Caco-2 (cell line): ENCODE measurements at regions not wholly inside any gene's neighbourhood (a gene's known extent, or its start where the extent isn't known, plus 50 kb on each side); places are given as distances from the start of the nearest gene placed in this dataset.

Experiments used
- BruUV-seq: library from RNA; stranded (reverse); fragments of 400-500 nt; replicated peaks from 2 replicates; lab custom pipeline; 2021; lab: Mats Ljungman, UMichigan
- CTCF ChIA-PET: fragments of 300-600 bp; sonication (Branson Sonifier 250); formaldehyde crosslinking; loops from one replicate; lab custom pipeline; 2022; ENCODE audit warnings: antibody characterized with exemption; lab: Charles Lee
- POLR2A ChIA-PET: fragments of 300-600 bp; sonication (Branson Sonifier 250); formaldehyde crosslinking; loops from one replicate; lab custom pipeline; 2022; ENCODE audit warnings: antibody characterized with exemption; lab: Charles Lee
- DNase-seq, 2 experiments: peaks; one replicate each; pipeline versions ENCODE4 v3.0.0 to v3.0.0-alpha.2; 2020 to 2022
- H3K27me3 ChIP-seq: replicated peaks from 2 replicates; pipeline ENCODE4 v1.6.0; 2011; ENCODE audit warnings: low read length; ENCODE audit not compliant: control insufficient read depth, insufficient read depth
- H3K36me3 ChIP-seq: 2 replicates; pipeline ENCODE4 v1.5.1; 2011; ENCODE audit warnings: low read length; ENCODE audit not compliant: control insufficient read depth, insufficient read depth
- H3K4me1 ChIP-seq: fragments of 250-450 bp; sonication (Bioruptor Pico); 2 replicates; pipeline ENCODE4 v1.5.1; 2020; ENCODE audit warnings: mild to moderate bottlenecking
- H3K4me3 ChIP-seq: 2 replicates; pipeline ENCODE4 v1.5.1; 2011; ENCODE audit warnings: low read depth, mild to moderate bottlenecking, control low read depth, low read length
- H3K9me3 ChIP-seq: fragments of 250-450 bp; sonication (Bioruptor Pico); 2 replicates; pipeline ENCODE4 v1.5.1; 2020; ENCODE audit warnings: mild to moderate bottlenecking, moderate library complexity
- H3K27ac Mint-ChIP-seq: one replicate; pipeline ENCODE4 v1.8.0; 2022; ENCODE audit warnings: mixed read lengths; ENCODE audit not compliant: unreplicated experiment
- H3K27me3 Mint-ChIP-seq: one replicate; pipeline ENCODE4 v1.8.0; 2022; ENCODE audit warnings: mixed read lengths; ENCODE audit not compliant: insufficient read depth, unreplicated experiment
- H3K36me3 Mint-ChIP-seq: one replicate; pipeline ENCODE4 v1.8.0; 2022; ENCODE audit warnings: mild to moderate bottlenecking, mixed read lengths; ENCODE audit not compliant: insufficient read depth, unreplicated experiment
- H3K4me1 Mint-ChIP-seq: one replicate; pipeline ENCODE4 v1.8.0; 2022; ENCODE audit warnings: low read depth, mixed read lengths; ENCODE audit not compliant: unreplicated experiment
- H3K4me3 Mint-ChIP-seq: one replicate; pipeline ENCODE4 v1.8.0; 2022; ENCODE audit warnings: mild to moderate bottlenecking, moderate library complexity, mixed read lengths; ENCODE audit not compliant: unreplicated experiment
- H3K9me3 Mint-ChIP-seq: one replicate; pipeline ENCODE4 v1.8.0; 2022; ENCODE audit warnings: mixed read lengths; ENCODE audit not compliant: unreplicated experiment
- CTCF ChIP-seq, 2 experiments: fragments of 200-600 bp in 1 of 2; IDR thresholded peaks; 1 replicate in 1 of 2; 2 replicates in 1 of 2; pipeline versions ENCODE4 v1.5.1 to v1.8.0; 2011 to 2022; ENCODE audit warnings: antibody characterized with exemption in 1 of 2, control low read depth in 1 of 2, inconsistent platforms in 1 of 2, low read depth in 1 of 2, low read length in 1 of 2, mild to moderate bottlenecking in 1 of 2, moderate library complexity in 1 of 2; ENCODE audit not compliant: insufficient read depth in 1 of 2, severe bottlenecking in 1 of 2, unreplicated experiment in 1 of 2
- intact Hi-C: fragments of 100-400 bp; cut with micrococcal nuclease; formaldehyde crosslinking; loops from one replicate; pipeline ENCODE4 v1.10.0; 2022; ENCODE audit not compliant: unreplicated experiment

GRCh38 chr3:41126961-41127360 is 72.3 kb upstream of the CTNNB1 start:
- Mint-ChIP-seq H3K4me1 (no peaks in the 10 kb centered on the region), H3K9me3 (peaks cover 24% of the 10 kb centered on the region), H3K4me3 (no peak overlapping the region), H3K27me3 (no peaks in the 10 kb centered on the region), H3K27ac (no peak overlapping the region), H3K36me3 (no peaks in the 10 kb centered on the region)
- no peaks in the 10 kb centered on the region for H3K36me3 ChIP-seq
- intact Hi-C loops, result no loop called here
- DNase-seq, result no peak
- CTCF ChIA-PET, result no interaction called here
- H3K4me3 ChIP-seq, result no peak overlapping the region
- peaks cover 4% of the 10 kb centered on the region; the same call in 1 of the 2 replicates for H3K4me1 ChIP-seq
- peaks cover 22% of the 10 kb centered on the region; the same call in 1 of the 2 replicates for H3K9me3 ChIP-seq
- POLR2A ChIA-PET, result no interaction called here
- TF ChIP-seq CTCF (IDR thresholded peaks at IDR 0.05; ENCODE audit: insufficient read depth in 1 of 2, low read depth in 1 of 2, low read length in 1 of 2, severe bottlenecking in 1 of 2, unreplicated experiment in 1 of 2), result no peak
- no TSS peak for BruUV-seq
- H3K27me3 ChIP-seq, result no peaks in the 10 kb centered on the region

GRCh38 chr3:41127414-41127813 is 71.9 kb upstream of the CTNNB1 start:
- H3K27me3 Mint-ChIP-seq, result no peaks in the 10 kb centered on the region
- ChIA-PET POLR2A (no interaction called here), CTCF (no interaction called here)
- TF ChIP-seq CTCF (IDR thresholded peaks at IDR 0.05; ENCODE audit: insufficient read depth in 1 of 2, low read depth in 1 of 2, low read length in 1 of 2, severe bottlenecking in 1 of 2, unreplicated experiment in 1 of 2), result no peak
- no peaks in the 10 kb centered on the region for H3K4me1 Mint-ChIP-seq
- peaks cover 4% of the 10 kb centered on the region; the same call in 1 of the 2 replicates for H3K4me1 ChIP-seq
- no peak for DNase-seq
- intact Hi-C loops, result no loop called here
- no peaks in the 10 kb centered on the region for H3K36me3 Mint-ChIP-seq
- H3K27ac Mint-ChIP-seq, result no peak overlapping the region
- H3K4me3 ChIP-seq, result no peak overlapping the region
- no TSS peak for BruUV-seq
- H3K9me3 ChIP-seq, result peaks cover 22% of the 10 kb centered on the region; the same call in 1 of the 2 replicates
- H3K36me3 ChIP-seq, result no peaks in the 10 kb centered on the region
- no peaks in the 10 kb centered on the region for H3K27me3 ChIP-seq
- H3K4me3 Mint-ChIP-seq, result no peak overlapping the region
- H3K9me3 Mint-ChIP-seq, result peaks cover 24% of the 10 kb centered on the region

- H3K27ac Mint-ChIP-seq, result no peak overlapping the region
- no peaks in the 10 kb centered on the region for H3K4me1 Mint-ChIP-seq
- H3K36me3 Mint-ChIP-seq, result no peaks in the 10 kb centered on the region
- BruUV-seq, result no TSS peak
- H3K27me3 Mint-ChIP-seq, result no peaks in the 10 kb centered on the region
- intact Hi-C loops, result no loop called here
- Histone ChIP-seq H3K4me3 (no peak overlapping the region), H3K27me3 (no peaks in the 10 kb centered on the region), H3K36me3 (no peaks in the 10 kb centered on the region), H3K9me3 (peaks cover 22% of the 10 kb centered on the region; the same call in 1 of the 2 replicates), H3K4me1 (peaks cover 4% of the 10 kb centered on the region; the same call in 1 of the 2 replicates)
- H3K4me3 Mint-ChIP-seq, result no peak overlapping the region
- ChIA-PET POLR2A (no interaction called here), CTCF (no interaction called here)
- no peak for DNase-seq
- H3K9me3 Mint-ChIP-seq, result peaks cover 24% of the 10 kb centered on the region
- TF ChIP-seq CTCF (IDR thresholded peaks at IDR 0.05; ENCODE audit: insufficient read depth in 1 of 2, low read depth in 1 of 2, low read length in 1 of 2, severe bottlenecking in 1 of 2, unreplicated experiment in 1 of 2), result no peak
Observed at GRCh38 chr3:41129731-41130130, 69.6 kb upstream of the CTNNB1 start.
